HuH-7.5 (cell line): ENCODE measurements at regions not wholly inside any gene's neighbourhood (a gene's known extent, or its start where the extent isn't known, plus 50 kb on each side); places are given as distances from the start of the nearest gene placed in this dataset.

Experiments used
- DNase-seq: peaks from one replicate; pipeline ENCODE4 v3.0.0; 2011; ENCODE audit warnings: low spot score

DNA sequence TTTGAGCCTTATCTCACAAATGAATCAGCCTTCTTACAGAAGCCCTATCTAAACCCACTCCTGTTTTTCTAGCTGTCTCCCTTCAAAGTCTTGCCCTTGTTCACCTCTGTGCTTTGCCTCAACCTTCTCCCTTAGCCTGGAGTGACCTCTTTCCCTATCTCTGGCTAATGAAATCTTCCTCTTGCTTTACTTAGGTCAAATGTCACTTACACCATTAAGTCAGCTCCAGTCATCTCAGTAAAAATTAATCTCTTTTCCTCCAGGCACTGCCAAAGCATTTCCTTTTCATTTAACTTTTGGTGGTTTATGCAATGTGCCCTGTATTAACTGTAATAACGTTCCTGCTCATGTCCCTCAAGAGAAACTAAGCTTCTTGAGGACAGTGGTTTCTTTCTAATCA lies 596.5 kb upstream of the MIR17HG start:
- DNase-seq: no peak

GRCh38 chr13:90752070-90752469 lies 595.4 kb upstream of the MIR17HG start:
- no peak for DNase-seq

- DNase-seq: no peak
These were observed 590.3 kb upstream of the MIR17HG start for GRCh38 chr13:90757127-90757680.

DNA sequence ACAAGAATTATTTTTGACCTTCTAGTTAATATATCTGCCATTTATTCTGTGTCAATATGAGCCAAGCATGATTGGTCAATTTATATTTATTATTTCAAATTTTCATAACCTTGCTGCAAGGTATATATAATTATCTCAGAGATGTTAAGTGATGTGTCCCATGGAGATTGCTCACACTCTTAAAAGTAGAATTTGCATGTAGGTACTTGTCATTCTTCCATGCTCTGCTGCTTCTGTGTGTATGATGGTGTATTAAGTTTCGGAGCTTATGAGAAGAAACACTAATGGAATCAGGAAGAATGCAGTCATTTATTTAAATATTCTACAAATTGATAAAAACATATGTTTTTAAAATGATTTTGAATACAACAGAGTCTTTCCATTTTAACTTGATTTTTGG lies 586.8 kb upstream of the MIR17HG start:
- DNase-seq: no peak

GRCh38 chr13:90763476-90764150 lies 583.9 kb upstream of the MIR17HG start:
- no peak for DNase-seq

- no peak for DNase-seq
These were observed 581.0 kb upstream of the MIR17HG start for GRCh38 chr13:90766386-90766902.

DNA sequence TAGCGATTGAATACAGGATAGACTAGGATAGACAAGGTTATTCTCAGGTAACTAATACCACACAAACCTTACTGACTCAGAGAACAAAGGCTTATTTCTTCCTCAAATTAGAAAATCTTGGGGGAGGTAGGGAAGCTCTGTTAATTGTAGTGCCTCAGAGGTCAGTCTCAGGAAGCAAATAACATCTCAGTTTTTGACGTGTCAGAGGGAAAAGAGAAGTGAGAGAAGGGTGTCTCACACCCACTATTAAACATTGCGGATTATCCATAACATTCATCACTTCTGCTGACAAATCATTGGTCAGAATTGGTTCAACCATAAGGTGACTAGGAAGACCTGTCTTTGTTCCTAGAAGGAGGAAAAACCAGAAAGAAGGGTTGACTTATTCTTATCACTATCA lies 579.4 kb upstream of the MIR17HG start:
- no peak for DNase-seq

DNA sequence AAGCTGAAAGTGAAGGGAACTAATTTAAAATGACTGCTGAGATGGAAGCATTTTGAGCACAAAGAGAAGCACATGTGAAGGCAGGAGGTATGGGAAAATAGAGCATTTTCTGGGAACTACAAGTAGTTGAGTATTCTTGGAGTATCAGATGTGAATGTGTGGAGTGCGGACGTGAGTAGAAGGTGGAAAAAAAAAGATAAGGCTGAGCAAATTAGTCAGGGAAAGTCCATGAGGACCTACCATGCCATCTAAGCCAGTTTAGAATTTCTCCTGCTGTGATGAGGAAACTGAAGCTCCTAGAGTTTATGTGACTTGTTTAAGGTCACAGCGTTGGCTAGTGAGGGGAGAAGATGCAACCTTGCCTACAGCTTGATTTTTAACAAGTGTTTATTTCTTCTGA lies 578.1 kb upstream of the MIR17HG start:
- no peak for DNase-seq

GRCh38 chr13:90770334-90770733 lies 577.2 kb upstream of the MIR17HG start:
- no peak for DNase-seq

DNA sequence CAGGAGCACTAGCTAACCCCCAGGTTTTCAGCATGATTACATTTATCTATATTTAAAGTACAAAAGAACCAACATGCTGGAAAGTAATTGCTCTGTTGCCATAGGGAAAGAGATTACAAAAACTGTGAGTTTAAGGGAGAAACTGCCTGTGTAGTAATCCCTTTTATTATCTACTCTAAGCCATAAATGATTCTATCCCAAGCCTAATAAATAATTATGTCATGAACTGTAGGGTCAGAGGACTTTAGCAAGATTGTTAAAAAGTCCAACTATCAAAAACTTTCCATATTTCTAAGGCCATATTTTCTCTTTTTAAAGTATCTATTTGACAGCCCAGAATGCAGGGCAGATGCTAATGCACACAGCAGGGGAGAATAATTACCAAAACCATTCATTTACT lies 573.8 kb upstream of the MIR17HG start:
- no peak for DNase-seq

DNA sequence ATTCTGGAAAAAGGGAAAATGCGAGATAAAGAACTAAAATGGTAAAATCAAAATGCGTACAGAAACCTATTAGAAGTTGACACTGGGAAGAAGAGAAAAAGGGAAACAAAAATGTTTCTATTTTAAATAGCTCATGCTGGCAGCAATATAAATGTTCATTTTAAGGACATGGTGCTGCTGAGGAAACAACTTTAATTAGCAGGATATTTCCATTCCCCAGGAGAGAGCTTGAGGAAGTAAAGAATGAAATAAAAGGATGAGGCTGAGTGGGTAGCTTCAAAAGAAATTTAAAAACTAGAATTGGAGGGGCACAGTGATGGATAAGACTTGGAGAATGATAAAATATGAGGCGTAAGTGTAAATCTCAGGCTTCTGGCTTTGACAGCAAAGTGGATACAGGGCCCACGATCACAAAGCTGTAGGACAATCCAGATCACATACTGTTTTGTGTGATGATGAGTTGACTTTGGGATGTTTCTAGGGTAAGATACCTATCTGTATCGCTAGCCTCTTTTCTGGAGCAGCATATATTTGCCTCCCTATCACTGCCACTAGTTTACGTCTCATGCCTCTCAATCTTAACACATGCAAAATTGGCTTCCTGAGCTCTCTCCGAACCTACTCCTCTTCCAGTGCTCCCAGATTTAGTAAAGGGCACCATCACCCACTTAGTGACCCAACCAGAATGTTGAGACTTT lies 571.3 kb upstream of the MIR17HG start:
- DNase-seq: no peak

- DNase-seq: no peak
These were observed 564.2 kb upstream of the MIR17HG start for GRCh38 chr13:90783273-90783672.

- DNase-seq: no peak
These were observed 560.5 kb upstream of the MIR17HG start for GRCh38 chr13:90787007-90787406.

GRCh38 chr13:90792335-90792734 lies 555.2 kb upstream of the MIR17HG start:
- DNase-seq: no peak

GRCh38 chr13:90793261-90793820 lies 554.1 kb upstream of the MIR17HG start:
- DNase-seq: no peak

GRCh38 chr13:90796474-90796873 lies 551.0 kb upstream of the MIR17HG start:
- no peak for DNase-seq

DNA sequence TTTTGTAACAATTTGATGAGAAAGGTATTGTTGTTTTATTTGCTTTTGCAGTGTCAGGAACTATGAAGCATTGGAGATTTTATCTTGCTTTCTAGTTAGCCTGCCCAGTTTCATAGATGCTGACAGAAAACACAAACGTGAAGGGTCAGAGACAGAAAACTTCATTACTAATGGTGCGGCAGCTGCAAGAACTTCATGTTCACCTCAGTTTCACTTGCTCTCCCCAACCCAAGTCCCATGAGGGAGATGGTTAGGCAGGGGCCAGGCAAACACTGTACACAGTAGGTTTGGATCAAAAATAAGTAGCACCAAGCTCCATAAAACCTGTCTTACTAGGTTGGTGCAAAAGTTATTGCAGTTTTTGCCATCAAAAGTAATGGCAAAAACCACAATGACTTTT lies 550.2 kb upstream of the MIR17HG start:
- no peak for DNase-seq

DNA sequence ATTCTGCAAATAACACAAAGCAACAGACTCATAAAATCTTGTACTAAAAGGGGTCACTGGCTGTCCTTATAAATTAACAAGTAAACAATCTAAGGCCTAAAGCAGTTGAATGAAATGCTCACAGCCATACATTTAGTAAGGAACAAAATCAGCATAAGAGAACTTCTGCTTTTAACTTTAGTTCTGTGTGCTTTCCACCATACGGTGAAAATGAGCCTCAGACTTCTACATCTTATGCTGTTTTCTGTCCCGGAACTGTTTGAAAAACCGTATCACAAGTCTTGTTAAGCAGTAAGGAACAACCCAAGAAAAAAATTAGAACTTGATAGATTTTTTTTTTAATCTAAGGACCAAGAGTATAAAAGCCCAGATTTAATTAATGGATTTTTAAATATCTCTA lies 549.1 kb upstream of the MIR17HG start:
- no peak for DNase-seq

- no peak for DNase-seq
These were observed 547.3 kb upstream of the MIR17HG start for GRCh38 chr13:90800082-90800746.

GRCh38 chr13:90801621-90802020 lies 545.9 kb upstream of the MIR17HG start:
- no peak for DNase-seq

DNA sequence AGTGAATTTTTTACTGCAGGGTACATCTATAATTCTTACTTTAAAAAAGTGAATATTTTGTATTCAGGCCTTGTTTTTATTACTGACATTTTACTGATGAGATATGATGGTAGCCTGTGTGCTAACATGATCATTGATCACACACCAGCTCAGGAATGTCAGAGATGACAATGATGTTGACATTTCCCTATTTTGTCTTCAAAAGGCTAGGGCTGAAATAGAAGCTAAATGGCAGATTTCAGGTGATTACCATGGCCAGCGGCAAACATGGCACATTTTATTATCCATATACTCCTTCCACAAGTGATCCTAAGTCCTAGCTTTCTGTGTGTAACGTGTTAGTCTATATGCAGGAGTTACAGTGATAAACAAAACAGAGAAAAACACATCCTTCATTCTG lies 544.3 kb upstream of the MIR17HG start:
- DNase-seq: no peak

- DNase-seq: no peak
These were observed 541.4 kb upstream of the MIR17HG start for GRCh38 chr13:90806016-90806615.
